GM10266 (cell line): ENCODE measurements at regions not wholly inside any gene's neighbourhood (a gene's known extent, or its start where the extent isn't known, plus 50 kb on each side); places are given as distances from the start of the nearest gene placed in this dataset.

Experiments used
- DNase-seq: peaks from one replicate; pipeline ENCODE4 v3.0.0; 2012; ENCODE audit errors: extremely low spot score
- CTCF ChIP-seq: IDR thresholded peaks from 2 replicates; pipeline ENCODE4 v1.5.1; 2012; ENCODE audit warnings: mild to moderate bottlenecking, low read depth; ENCODE audit not compliant: control insufficient read depth, insufficient read depth; ENCODE audit errors: missing control alignments

GRCh38 chr17:54781389-54781788 is 119.3 kb upstream of the TOM1L1 start:
- TF ChIP-seq CTCF = no peak
- DNase-seq = no peak

GRCh38 chr17:54784305-54784704 is 116.3 kb upstream of the TOM1L1 start:
- DNase-seq = no peak
- no peak for TF ChIP-seq CTCF

GRCh38 chr17:54785643-54786268 is 114.9 kb upstream of the TOM1L1 start:
- DNase-seq = no peak

GRCh38 chr17:54789101-54789880 is 111.4 kb upstream of the TOM1L1 start:
- no peak for TF ChIP-seq CTCF

More at GRCh38 chr17:54785643-54786268, 114.9 kb upstream of the TOM1L1 start:
- no peak for TF ChIP-seq CTCF

GRCh38 chr17:54793271-54793670 is 107.4 kb upstream of the TOM1L1 start:
- DNase-seq = no peak
- no peak for TF ChIP-seq CTCF

More at GRCh38 chr17:54789101-54789880, 111.4 kb upstream of the TOM1L1 start:
- no peak for DNase-seq

- no peak for DNase-seq
- TF ChIP-seq CTCF = no peak
These were observed 105.6 kb upstream of the TOM1L1 start for GRCh38 chr17:54795046-54795445.

GRCh38 chr17:54807331-54807730 is 93.3 kb upstream of the TOM1L1 start:
- DNase-seq = no peak
- no peak for TF ChIP-seq CTCF
